GM19397 (cell line): ENCODE measurements at regions not wholly inside any gene's neighbourhood (a gene's known extent, or its start where the extent isn't known, plus 50 kb on each side); places are given as distances from the start of the nearest gene placed in this dataset.
"Not testable (repeated sequence)": the region's sequence is repeated elsewhere in the genome, so short reads cannot be mapped to it uniquely, and the experiment has no call there.

ENCODE experiments used
- ATAC-seq: cut with Tn5 transposase; IDR thresholded peaks from one replicate; pipeline ENCODE4 v1.9.1; 2021; ENCODE audit warnings: mild to moderate bottlenecking, moderate library complexity; ENCODE audit not compliant: unreplicated experiment

- ATAC-seq, result no peak
Measured at GRCh38 chr5:102554082-102554481, 55.3 kb upstream of the SLCO6A1 start.

DNA sequence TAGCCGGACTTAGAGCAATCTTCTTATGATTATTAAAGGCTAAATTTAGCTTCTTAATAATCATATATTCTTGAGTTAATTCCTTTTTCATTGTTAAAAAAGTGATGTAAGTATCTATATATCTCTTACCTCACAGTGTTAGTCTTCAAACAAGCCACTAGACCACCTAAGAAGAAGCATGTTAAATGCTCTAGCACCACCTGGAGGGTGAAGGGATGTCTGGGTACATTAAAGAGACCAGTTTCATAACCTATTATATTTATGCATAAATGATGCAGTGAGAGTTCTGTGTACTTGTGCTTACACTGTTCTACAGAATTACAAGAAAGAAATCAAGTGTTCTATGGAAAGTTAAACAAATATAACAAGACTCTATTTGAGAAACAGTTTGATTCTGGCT, 55.9 kb upstream of the SLCO6A1 start:
- peak; percentile 64 for ATAC-seq

GRCh38 chr5:102561894-102562760, 63.3 kb upstream of the SLCO6A1 start:
- peak; percentile 63 for ATAC-seq

GRCh38 chr5:102570747-102571146, 71.9 kb upstream of the SLCO6A1 start:
- ATAC-seq, result no peak

DNA sequence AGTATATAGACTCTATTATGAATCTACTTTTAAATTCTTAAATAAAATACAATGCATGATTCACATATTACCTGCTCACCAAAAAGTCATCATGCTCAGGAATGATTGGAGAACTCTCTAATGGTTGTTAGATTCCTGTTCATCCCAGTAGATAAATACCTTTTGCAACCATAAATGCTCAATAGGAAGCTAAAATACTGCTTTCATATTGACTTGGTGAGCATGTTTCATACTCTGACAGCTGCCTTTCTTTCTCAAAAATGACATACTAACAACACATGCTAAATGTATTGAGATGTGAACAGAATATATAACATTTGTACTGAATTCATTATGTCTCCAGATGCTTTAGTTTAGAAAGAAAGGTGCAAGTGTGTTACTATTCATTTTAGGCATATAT, 79.6 kb upstream of the SLCO6A1 start:
- ATAC-seq, result no peak

- no peak for ATAC-seq
Measured at GRCh38 chr5:102579379-102579778, 80.6 kb upstream of the SLCO6A1 start.

DNA sequence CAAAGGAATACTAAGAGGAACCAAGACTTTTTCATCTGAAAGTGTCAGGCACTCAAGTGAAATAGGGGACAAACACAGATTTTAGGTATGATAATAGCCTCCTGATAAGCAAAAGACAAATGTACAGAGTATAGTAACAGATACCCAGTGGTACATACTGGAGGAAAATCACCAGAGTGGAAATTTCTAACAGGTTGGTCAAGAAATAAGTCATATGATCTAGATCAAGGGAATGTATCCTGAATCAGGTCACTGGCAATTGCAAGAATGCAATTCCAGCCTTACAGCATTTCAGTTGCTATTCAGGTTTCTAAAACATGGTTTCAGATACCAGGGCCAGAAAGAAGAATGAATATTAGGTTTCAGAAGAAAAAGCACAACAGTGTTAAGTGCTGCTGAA, 82.2 kb upstream of the SLCO6A1 start:
- ATAC-seq, result no peak

GRCh38 chr5:102582696-102583095, 83.9 kb upstream of the SLCO6A1 start:
- no peak for ATAC-seq

GRCh38 chr5:102583276-102584124, 84.7 kb upstream of the SLCO6A1 start:
- ATAC-seq, result no peak

- no peak for ATAC-seq
Measured at GRCh38 chr5:102589661-102590060, 90.9 kb upstream of the SLCO6A1 start.

- no peak for ATAC-seq
Measured at GRCh38 chr5:102590467-102590866, 91.7 kb upstream of the SLCO6A1 start.

DNA sequence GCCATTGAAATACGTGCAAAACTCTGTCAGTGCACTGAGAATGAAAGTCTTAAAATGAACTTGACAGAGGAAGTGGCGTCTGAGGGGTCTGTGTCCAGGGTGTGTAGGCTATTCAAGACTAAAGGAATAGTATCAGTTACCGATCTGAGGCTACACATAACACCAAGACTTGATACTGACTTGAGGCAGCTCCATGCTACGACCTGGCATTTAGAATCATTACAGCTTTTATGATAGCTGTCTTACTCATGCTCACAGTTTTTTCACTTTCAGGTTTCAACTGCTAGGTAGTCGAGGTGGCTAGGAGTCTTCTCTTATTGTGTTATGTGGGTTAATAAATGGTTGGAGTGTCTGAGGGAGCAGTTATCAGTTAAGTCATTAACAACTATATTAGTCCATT, 92.8 kb upstream of the SLCO6A1 start:
- ATAC-seq, result peak; percentile 74

- ATAC-seq, result not testable (repeated sequence)
Measured at GRCh38 chr5:102592586-102592985, 93.8 kb upstream of the SLCO6A1 start.

GRCh38 chr5:102594192-102594591, 95.4 kb upstream of the SLCO6A1 start:
- no peak for ATAC-seq

- ATAC-seq, result no peak
Measured at GRCh38 chr5:102595332-102595731, 96.5 kb upstream of the SLCO6A1 start.

GRCh38 chr5:102596113-102596512, 97.3 kb upstream of the SLCO6A1 start:
- peak; percentile 60 for ATAC-seq

DNA sequence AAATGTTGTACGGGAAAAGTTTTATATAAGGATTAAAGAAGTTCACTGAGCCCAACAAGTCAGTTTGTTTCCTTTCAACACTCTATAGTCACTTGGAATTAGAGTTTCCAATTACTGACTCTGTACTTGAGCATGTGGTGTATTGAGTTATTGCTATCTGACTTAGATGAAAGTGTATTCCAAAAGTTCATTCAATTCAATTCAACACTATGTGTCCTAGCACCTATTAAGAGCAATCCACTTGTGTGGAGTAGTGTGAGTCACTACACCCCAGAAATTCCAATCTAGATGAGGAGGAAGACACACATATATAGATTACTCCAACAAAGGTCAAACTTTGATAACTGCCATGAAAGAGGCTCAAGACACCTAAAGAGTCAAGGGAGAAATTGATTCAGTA, 98.2 kb upstream of the SLCO6A1 start:
- no peak for ATAC-seq

DNA sequence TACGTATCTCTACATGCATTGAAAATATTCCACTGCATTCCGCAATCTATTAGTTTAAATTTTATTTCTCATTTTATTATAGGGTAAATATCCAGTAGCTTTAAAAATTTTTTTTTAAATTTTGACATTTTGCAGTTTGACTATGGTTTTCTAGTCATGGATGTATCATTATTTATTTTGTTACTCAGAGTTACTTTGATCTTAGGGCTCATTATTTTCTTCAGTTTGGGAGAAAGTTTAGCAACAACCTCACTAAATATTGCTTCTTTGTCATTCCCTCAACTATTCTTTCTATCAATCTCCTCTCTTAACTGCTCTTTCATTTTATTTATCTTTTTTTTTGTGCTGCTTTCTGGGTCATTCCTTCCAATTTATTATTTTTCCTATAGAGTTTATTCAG, 100.5 kb upstream of the SLCO6A1 start:
- no peak for ATAC-seq

- no peak for ATAC-seq
Measured at GRCh38 chr5:102600964-102601363, 102.2 kb upstream of the SLCO6A1 start.

- no peak for ATAC-seq
Measured at GRCh38 chr5:102603670-102604069, 104.9 kb upstream of the SLCO6A1 start.

GRCh38 chr5:102608414-102608813, 109.6 kb upstream of the SLCO6A1 start:
- ATAC-seq, result no peak

DNA sequence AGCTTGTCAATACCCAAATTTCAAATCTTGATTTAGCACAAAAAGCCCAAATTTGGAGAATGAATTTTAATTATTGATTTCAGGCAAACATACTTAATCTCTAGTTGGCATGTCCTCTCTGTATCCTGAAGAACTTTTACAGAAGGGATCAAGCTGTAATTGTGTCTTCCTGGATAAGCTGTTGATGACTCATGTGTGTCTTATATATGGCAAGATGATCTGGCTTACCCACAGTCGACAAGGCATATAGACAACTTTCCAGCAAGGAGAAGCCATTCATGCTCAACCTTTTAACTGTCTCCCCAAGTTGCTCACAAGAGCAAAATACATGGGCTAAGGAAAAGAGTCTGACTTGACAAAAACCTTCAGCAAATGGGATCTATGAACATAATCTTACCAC, 112.5 kb upstream of the SLCO6A1 start:
- ATAC-seq, result no peak
